ENCODE measurements at regions not wholly inside any gene's neighbourhood (a gene's known extent, or its start where the extent isn't known, plus 50 kb on each side); places are given as distances from the start of the nearest gene placed in this dataset.

DNA sequence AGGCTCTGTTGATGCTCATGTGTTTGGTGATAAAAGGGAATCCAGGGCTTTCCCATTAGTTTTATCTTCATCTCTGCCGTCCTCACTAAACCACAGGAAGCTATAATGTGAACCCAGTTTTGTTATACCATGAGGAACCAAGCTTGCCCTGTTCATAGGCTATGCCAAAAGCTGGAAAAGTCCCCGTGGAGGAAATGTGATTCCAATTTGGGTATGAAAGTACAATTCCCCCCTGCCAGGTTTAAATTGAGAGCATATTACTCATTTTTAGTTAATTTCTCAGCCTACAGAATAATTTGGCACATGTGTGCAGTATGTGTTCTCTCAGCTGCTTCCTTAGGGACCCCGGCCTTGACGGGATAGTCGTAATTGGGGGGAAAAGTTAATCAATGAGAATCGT lies 327.4 kb downstream of the RND3 start:
- Histone ChIP-seq H3K27me3 (no peaks in the 10 kb centered on the region), H3K4me1 (ENCODE audit: low read depth) (no peaks in the 10 kb centered on the region), H3K4me3 (no peak overlapping the region), H3K27ac (no peak overlapping the region), H3K36me3 (no peaks in the 10 kb centered on the region), H3K9me3 (ENCODE audit: low read depth) (no peaks in the 10 kb centered on the region)
- DNase-seq (ENCODE audit: low read depth in 1 of 2, low spot score in 1 of 2): no peak
- no peak for TF ChIP-seq CTCF (IDR thresholded peaks at IDR 0.05; ENCODE audit: low read depth, low read length)

GRCh38 chr2:150159300-150159699 lies 328.2 kb downstream of the RND3 start:
- DNase-seq (ENCODE audit: low read depth in 1 of 2, low spot score in 1 of 2): no peak
- no peak for TF ChIP-seq CTCF (IDR thresholded peaks at IDR 0.05; ENCODE audit: low read depth, low read length)
- no peaks in the 10 kb centered on the region for H3K36me3 ChIP-seq
- no peaks in the 10 kb centered on the region for H3K27me3 ChIP-seq
- no peaks in the 10 kb centered on the region for H3K4me1 ChIP-seq (ENCODE audit: low read depth)
- no peak overlapping the region for H3K27ac ChIP-seq
- H3K4me3 ChIP-seq: no peak overlapping the region
- no peaks in the 10 kb centered on the region for H3K9me3 ChIP-seq (ENCODE audit: low read depth)

GRCh38 chr2:150156876-150157275 lies 330.6 kb downstream of the RND3 start:
- H3K4me3 ChIP-seq: no peak overlapping the region
- H3K27ac ChIP-seq: no peak overlapping the region
- no peaks in the 10 kb centered on the region for H3K4me1 ChIP-seq (ENCODE audit: low read depth)
- no peak for DNase-seq (ENCODE audit: low read depth in 1 of 2, low spot score in 1 of 2)
- no peak for TF ChIP-seq CTCF (IDR thresholded peaks at IDR 0.05; ENCODE audit: low read depth, low read length)
- no peaks in the 10 kb centered on the region for H3K9me3 ChIP-seq (ENCODE audit: low read depth)
- no peaks in the 10 kb centered on the region for H3K36me3 ChIP-seq
- H3K27me3 ChIP-seq: no peaks in the 10 kb centered on the region

DNA sequence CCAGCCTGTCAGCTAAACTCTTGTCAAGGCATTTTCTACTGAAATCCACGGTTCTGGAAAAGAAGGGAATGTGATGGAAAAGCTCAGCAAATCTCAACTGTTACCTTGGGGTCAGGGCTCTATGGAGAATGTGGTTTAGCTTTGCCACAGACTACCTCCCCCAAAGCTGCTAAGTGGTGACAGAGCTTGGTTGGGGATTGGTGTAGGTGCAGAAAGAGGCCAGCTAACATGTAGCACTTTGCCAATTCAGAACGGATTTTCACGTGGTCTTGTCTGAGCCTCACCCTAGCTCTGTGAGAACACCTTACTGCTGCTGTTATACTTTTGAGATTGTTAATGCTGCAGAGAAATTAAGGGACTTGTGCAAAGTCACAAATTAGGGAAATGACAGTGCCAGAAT lies 331.1 kb downstream of the RND3 start:
- no peak overlapping the region for H3K4me3 ChIP-seq
- DNase-seq (ENCODE audit: low read depth in 1 of 2, low spot score in 1 of 2): no peak
- H3K9me3 ChIP-seq (ENCODE audit: low read depth): no peaks in the 10 kb centered on the region
- no peaks in the 10 kb centered on the region for H3K36me3 ChIP-seq
- no peaks in the 10 kb centered on the region for H3K4me1 ChIP-seq (ENCODE audit: low read depth)
- no peak for TF ChIP-seq CTCF (IDR thresholded peaks at IDR 0.05; ENCODE audit: low read depth, low read length)
- H3K27ac ChIP-seq: no peak overlapping the region
- H3K27me3 ChIP-seq: no peaks in the 10 kb centered on the region

DNA sequence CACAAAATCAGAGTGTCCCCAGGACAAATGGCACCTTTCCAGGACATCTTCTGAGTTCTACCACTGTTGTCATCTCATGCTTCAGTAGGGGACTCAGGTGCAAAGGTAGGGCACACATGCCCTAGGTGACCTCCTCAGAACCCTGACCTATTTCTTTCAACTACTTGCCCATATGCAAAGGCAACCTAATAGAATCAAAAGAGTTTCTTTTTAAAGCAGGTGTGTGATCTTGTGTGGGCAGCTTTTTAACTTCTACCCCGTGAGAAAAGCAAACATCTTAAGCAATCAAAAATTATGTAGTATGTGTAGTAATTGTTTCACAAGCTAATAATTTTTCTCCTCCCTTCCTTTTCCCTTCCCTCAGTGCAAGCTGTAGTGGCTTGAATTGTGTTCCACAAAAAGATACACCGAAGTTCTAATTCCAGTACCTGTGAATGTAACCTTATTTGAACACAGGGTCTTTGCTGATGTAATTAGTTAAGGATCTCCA lies 333.1 kb downstream of the RND3 start:
- TF ChIP-seq CTCF (IDR thresholded peaks at IDR 0.05; ENCODE audit: low read depth, low read length): no peak
- H3K4me1 ChIP-seq (ENCODE audit: low read depth): no peaks in the 10 kb centered on the region
- no peak for DNase-seq (ENCODE audit: low read depth in 1 of 2, low spot score in 1 of 2)
- no peak overlapping the region for H3K4me3 ChIP-seq
- no peaks in the 10 kb centered on the region for H3K36me3 ChIP-seq
- H3K27me3 ChIP-seq: no peaks in the 10 kb centered on the region
- no peak overlapping the region for H3K27ac ChIP-seq
- H3K9me3 ChIP-seq (ENCODE audit: low read depth): no peaks in the 10 kb centered on the region
